Lower leg skin (tissue), 3 donors: ENCODE measurements at regions not wholly inside any gene's neighbourhood (a gene's known extent, or its start where the extent isn't known, plus 50 kb on each side); places are given as distances from the start of the nearest gene placed in this dataset.

ENCODE experiments used
- CTCF ChIP-seq, 3 donors: fragments of 450-650 bp; IDR thresholded peaks; one replicate each; pipeline ENCODE4 v1.5.1; 2016; ENCODE audit warnings: antibody characterized with exemption in 3 of 3, mild to moderate bottlenecking in 3 of 3, moderate library complexity in 2 of 3
- POLR2A ChIP-seq, 2 donors: fragments of 450-650 bp; IDR thresholded peaks; one replicate each; pipeline ENCODE4 v1.6.1; 2016 to 2017; ENCODE audit warnings: antibody characterized with exemption in 2 of 2, mild to moderate bottlenecking in 1 of 2, moderate library complexity in 1 of 2

- TF ChIP-seq CTCF (IDR thresholded peaks at IDR 0.05), result no peak
- no peak for TF ChIP-seq POLR2A (IDR thresholded peaks at IDR 0.05)
Measured at GRCh38 chr1:90476994-90477393, 240.1 kb downstream of the BARHL2 start.
